H1 (cell line): ENCODE measurements at regions not wholly inside any gene's neighbourhood (a gene's known extent, or its start where the extent isn't known, plus 50 kb on each side); places are given as distances from the start of the nearest gene placed in this dataset.

ENCODE experiments used
- ASH2L ChIP-seq: fragments of 200-600, 300-600 bp; sonication (generic); IDR thresholded peaks from one replicate; pipeline ENCODE4 v1.7.1; 2017; ENCODE audit warnings: low read length
- BCL11A ChIP-seq, 2 experiments: IDR thresholded peaks; one replicate each; pipeline ENCODE4 v1.6.1; 2011; ENCODE audit warnings: low read depth in 2 of 2, low read length in 2 of 2, mild to moderate bottlenecking in 2 of 2
- EZH2 ChIP-seq: fragments of 200-600 bp; sonication (generic); IDR thresholded peaks from 2 replicates; pipeline ENCODE4 v1.7.1; 2012; ENCODE audit warnings: low read depth, mild to moderate bottlenecking, moderate library complexity, low read length, inconsistent platforms; ENCODE audit not compliant: severe bottlenecking
- PHF8 ChIP-seq: fragments of 200-600 bp; sonication (generic); conservative IDR thresholded peaks from 2 replicates; pipeline ENCODE4 v1.7.1; 2012; ENCODE audit warnings: low read depth, mild to moderate bottlenecking, inconsistent platforms, low read length, moderate library complexity
- POLR2A ChIP-seq, 2 experiments: IDR thresholded peaks; 1 replicate in 1 of 2; 2 replicates in 1 of 2; pipeline ENCODE4 v1.6.1; 2011; ENCODE audit warnings: low read depth in 2 of 2, low read length in 2 of 2, mild to moderate bottlenecking in 2 of 2; ENCODE audit errors: control extremely low read depth in 1 of 2
- TAF1 ChIP-seq: IDR thresholded peaks from 2 replicates; pipeline ENCODE4 v1.6.1; 2011; ENCODE audit warnings: mild to moderate bottlenecking, low read depth, low read length
- TBP ChIP-seq: IDR thresholded peaks from 2 replicates; pipeline ENCODE4 v1.6.1; 2011; ENCODE audit warnings: low read depth, low read length, improper control_type of control experiment
- TF ChIP-seq, protein P1 (sequence below): IDR thresholded peaks from 2 replicates; pipeline ENCODE4 v1.6.1; 2012; ENCODE audit warnings: low read length, inconsistent platforms

DNA sequence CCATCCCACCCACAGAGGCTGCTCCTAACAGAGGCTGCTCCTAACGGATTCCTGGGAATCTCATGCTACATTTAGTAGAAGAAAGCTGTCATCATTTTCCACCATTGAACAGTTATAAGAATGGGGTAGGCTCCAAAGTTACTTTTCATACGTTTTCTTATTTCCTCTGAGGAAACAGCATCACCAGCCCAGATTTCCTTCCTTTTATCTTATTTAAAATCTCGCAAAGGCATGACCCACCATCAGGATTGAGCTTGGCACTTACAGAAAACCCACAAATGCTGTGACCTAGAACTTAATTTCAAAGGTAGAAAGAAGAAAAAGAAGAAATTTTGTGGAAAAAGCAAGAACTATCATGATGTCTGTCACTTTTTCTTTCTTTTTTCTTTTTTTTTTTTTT is 168.0 kb downstream of the LY86 start (continued):
- TF ChIP-seq EZH2 (no peak), BCL11A (IDR thresholded peaks at IDR 0.05; ENCODE audit: low read depth in 2 of 2, low read length in 2 of 2) (no peak), TAF1 (no peak), PHF8 (no peak), ASH2L (no peak), POLR2A (IDR thresholded peaks at IDR 0.05; ENCODE audit: control extremely low read depth in 1 of 2, low read depth in 2 of 2, low read length in 2 of 2) (no peak), TBP (no peak)
- TF ChIP-seq, protein P1, sequence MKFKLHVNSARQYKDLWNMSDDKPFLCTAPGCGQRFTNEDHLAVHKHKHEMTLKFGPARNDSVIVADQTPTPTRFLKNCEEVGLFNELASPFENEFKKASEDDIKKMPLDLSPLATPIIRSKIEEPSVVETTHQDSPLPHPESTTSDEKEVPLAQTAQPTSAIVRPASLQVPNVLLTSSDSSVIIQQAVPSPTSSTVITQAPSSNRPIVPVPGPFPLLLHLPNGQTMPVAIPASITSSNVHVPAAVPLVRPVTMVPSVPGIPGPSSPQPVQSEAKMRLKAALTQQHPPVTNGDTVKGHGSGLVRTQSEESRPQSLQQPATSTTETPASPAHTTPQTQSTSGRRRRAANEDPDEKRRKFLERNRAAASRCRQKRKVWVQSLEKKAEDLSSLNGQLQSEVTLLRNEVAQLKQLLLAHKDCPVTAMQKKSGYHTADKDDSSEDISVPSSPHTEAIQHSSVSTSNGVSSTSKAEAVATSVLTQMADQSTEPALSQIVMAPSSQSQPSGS: no peak
- TF ChIP-seq, all 59 proteins: peak for 0
